Bronchial epithelial cell (primary cell): ENCODE measurements at regions not wholly inside any gene's neighbourhood (a gene's known extent, or its start where the extent isn't known, plus 50 kb on each side); places are given as distances from the start of the nearest gene placed in this dataset.

ENCODE experiments used
- DNase-seq: peaks from one replicate; pipeline ENCODE4 v3.0.0-alpha.2; 2010; ENCODE audit warnings: low read depth
- FAIRE-seq: peaks from 2 replicates; lab custom pipeline; 2011; peaks lifted over from hg19 to GRCh38; lab: Jason Lieb, UNC
- H3K27me3 ChIP-seq: 2 replicates; pipeline ENCODE4 v1.5.1; 2011; ENCODE audit warnings: low read length; ENCODE audit not compliant: control insufficient read depth, insufficient read depth
- H3K36me3 ChIP-seq: 2 replicates; pipeline ENCODE4 v1.5.1; 2011; ENCODE audit warnings: low read length; ENCODE audit not compliant: control insufficient read depth, insufficient read depth
- H3K4me3 ChIP-seq: 2 replicates; pipeline ENCODE4 v1.5.1; 2011; ENCODE audit warnings: mild to moderate bottlenecking, low read depth, low read length, control low read depth
- TF ChIP-seq, protein P1 (sequence below): IDR thresholded peaks from 2 replicates; pipeline ENCODE4 v1.5.1; 2011; ENCODE audit warnings: mild to moderate bottlenecking, moderate library complexity, low read length, control low read depth, inconsistent platforms; ENCODE audit not compliant: insufficient read depth, severe bottlenecking

GRCh38 chr2:53302455-53302854 lies 465.1 kb upstream of the CHAC2 start:
- Histone ChIP-seq H3K4me3 (no peak overlapping the region), H3K36me3 (no peaks in the 10 kb centered on the region), H3K27me3 (no peaks in the 10 kb centered on the region)
- DNase-seq (no peak), FAIRE-seq (no peak)
- TF ChIP-seq, protein P1, sequence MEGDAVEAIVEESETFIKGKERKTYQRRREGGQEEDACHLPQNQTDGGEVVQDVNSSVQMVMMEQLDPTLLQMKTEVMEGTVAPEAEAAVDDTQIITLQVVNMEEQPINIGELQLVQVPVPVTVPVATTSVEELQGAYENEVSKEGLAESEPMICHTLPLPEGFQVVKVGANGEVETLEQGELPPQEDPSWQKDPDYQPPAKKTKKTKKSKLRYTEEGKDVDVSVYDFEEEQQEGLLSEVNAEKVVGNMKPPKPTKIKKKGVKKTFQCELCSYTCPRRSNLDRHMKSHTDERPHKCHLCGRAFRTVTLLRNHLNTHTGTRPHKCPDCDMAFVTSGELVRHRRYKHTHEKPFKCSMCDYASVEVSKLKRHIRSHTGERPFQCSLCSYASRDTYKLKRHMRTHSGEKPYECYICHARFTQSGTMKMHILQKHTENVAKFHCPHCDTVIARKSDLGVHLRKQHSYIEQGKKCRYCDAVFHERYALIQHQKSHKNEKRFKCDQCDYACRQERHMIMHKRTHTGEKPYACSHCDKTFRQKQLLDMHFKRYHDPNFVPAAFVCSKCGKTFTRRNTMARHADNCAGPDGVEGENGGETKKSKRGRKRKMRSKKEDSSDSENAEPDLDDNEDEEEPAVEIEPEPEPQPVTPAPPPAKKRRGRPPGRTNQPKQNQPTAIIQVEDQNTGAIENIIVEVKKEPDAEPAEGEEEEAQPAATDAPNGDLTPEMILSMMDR, result no peak

DNA sequence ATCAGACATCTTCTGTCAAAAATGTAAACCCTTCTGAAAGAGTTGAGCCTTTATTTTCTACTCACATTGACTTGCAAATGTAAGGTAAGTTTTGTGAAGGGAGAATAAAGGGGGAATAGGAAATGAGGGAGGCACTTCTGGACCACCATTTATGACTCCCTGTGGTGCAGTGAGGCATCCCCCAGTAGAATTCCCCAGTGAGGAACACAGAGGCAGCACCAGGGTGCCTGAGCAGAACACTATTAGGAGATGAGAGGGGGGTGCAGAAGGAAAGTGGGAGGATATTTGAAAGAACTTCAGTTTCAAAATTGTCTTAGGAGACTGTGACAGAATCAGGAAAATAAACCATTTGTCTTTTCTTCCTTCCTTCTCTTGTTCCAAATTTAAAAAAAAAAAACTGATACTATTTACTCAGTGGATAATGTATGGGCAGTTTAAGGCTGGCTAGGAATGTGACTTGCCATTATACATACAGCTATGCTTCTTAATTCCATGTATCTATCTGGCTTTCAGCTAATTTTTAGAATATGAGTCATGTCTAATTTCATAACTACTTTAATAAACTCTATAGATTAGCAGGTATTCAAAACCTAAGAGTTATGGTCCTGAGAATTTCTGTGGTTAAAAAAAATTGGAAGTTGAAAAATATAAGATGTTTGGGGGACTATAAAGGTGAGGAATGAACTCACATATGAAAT lies 478.1 kb upstream of the CHAC2 start:
- Histone ChIP-seq H3K27me3 (no peaks in the 10 kb centered on the region), H3K4me3 (no peak overlapping the region), H3K36me3 (no peaks in the 10 kb centered on the region)
- FAIRE-seq, result no peak
- TF ChIP-seq, protein P1, result no peak
- DNase-seq, result peak; percentile 38

- TF ChIP-seq, protein P1, result no peak
- H3K36me3 ChIP-seq, result no peaks in the 10 kb centered on the region
- H3K27me3 ChIP-seq, result no peaks in the 10 kb centered on the region
- DNase-seq (peak; percentile 91), FAIRE-seq (no peak)
- no peak overlapping the region for H3K4me3 ChIP-seq
Observed at GRCh38 chr2:53286345-53286744, 481.3 kb upstream of the CHAC2 start.

- FAIRE-seq, result no peak
Observed at GRCh38 chr2:53275743-53276142, 491.9 kb upstream of the CHAC2 start.

GRCh38 chr2:53268626-53269025 lies 499.0 kb upstream of the CHAC2 start:
- H3K27me3 ChIP-seq, result no peaks in the 10 kb centered on the region
- no peaks in the 10 kb centered on the region for H3K36me3 ChIP-seq
- TF ChIP-seq, protein P1, result no peak
- no peak for FAIRE-seq
- no peak overlapping the region for H3K4me3 ChIP-seq
- peak; percentile 20 for DNase-seq

More at GRCh38 chr2:53275743-53276142, 491.9 kb upstream of the CHAC2 start:
- TF ChIP-seq, protein P1, result no peak
- Histone ChIP-seq H3K4me3 (no peak overlapping the region), H3K36me3 (no peaks in the 10 kb centered on the region), H3K27me3 (no peaks in the 10 kb centered on the region)
- DNase-seq, result no peak

DNA sequence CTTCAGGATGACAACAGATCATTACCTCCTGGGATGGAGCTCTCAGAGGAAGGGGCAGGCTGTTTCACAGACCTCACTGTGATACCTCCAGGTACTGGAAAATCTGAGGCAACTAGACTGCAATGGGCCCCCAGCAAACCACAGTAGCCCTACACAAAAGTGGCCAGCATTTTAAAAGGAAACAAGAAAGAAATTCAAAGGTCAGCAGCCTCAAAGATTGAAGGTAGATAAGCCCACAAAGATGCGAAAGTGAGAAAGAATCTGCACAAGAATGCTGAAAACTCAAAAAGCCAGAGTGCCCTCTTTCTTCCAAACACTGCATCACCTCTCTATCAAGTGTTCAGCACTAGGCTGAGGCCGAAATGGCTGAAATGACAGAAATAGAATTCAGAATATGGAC lies 499.5 kb upstream of the CHAC2 start:
- peak; percentile 77 for FAIRE-seq
- no peaks in the 10 kb centered on the region for H3K27me3 ChIP-seq
- TF ChIP-seq, protein P1, result no peak
- no peak overlapping the region for H3K4me3 ChIP-seq
- DNase-seq, result no peak
- no peaks in the 10 kb centered on the region for H3K36me3 ChIP-seq
